Limb (tissue), 2 donors: ENCODE measurements at regions not wholly inside any gene's neighbourhood (a gene's known extent, or its start where the extent isn't known, plus 50 kb on each side); places are given as distances from the start of the nearest gene placed in this dataset.

Experiments used
- DNase-seq, 2 donors: peaks; one replicate each; pipeline ENCODE4 v3.0.0-alpha.2; 2016; ENCODE audit errors: extremely low spot score in 2 of 2

GRCh38 chr4:180448306-180448705 is 1794.9 kb upstream of the TENM3 start:
- no peak for DNase-seq

DNA sequence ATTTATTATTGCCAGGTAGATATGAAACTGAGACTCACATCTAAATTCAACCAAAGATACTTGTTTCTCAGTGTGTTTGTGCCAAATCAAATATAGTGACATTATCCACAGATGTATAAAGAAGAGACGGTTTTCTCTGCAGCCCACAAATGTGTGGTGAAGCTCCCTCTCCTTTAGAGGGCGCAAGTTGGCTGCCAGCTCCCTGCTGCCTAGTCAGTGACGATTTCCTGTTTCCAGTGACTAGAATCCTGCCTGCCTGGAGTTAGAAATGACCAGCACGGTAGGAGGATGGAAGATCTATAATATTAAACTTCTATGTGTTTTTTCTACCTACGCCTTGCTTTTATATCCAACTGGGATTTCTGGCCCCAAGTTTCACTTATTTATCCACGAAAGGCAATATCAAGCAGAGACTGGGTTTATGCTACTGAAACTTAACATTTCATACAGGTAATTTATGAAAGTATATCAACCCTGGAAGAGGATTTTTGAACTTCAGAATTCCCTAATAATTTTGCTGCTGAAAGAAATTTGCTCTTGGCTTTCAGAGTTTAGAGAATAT is 1793.7 kb upstream of the TENM3 start:
- no peak for DNase-seq

- DNase-seq, result no peak
Measured at GRCh38 chr4:180455226-180455625, 1788.0 kb upstream of the TENM3 start.

DNA sequence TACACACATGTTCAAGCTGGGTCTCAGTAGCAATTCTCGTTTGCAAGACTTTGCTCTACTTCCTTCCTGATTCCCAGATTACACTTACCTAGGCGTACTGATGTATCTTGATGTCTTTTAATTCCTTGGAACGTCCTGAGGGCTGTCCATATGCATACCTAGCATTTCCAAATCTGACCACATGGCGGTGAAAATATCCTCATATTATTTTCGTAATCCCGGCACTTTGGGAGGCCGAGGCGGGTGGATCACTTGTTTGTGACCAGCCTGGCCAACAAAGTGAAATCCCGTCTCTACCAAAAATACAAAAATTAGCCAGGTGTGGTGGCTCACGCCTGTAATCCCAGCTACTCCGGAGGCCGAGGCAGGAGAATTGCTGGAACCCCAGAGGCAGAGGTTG is 1786.3 kb upstream of the TENM3 start:
- no peak for DNase-seq

- no peak for DNase-seq
Measured at GRCh38 chr4:180462116-180462515, 1781.1 kb upstream of the TENM3 start.

GRCh38 chr4:180465364-180465763 is 1777.8 kb upstream of the TENM3 start:
- DNase-seq, result no peak

- no peak for DNase-seq
Measured at GRCh38 chr4:180483036-180483435, 1760.2 kb upstream of the TENM3 start.

DNA sequence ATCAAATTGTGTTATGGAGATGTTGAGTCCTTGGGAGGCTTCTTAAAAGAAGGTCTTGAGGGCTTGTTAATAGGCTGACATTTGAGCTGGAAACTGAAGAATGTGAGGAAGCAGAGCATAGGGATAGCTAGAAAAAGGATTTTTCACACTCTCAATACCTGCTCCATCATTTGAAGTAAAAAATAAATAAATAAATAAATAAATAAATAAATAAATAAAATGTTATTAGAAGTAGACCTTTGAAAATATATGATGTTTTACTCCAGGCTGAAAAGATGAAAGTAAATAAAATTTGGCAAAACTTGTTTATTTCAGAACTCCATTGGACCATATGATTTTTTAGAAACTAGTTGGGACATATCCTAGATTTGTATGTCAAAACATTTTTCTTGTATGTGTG is 1757.8 kb upstream of the TENM3 start:
- no peak for DNase-seq

- no peak for DNase-seq
Measured at GRCh38 chr4:180486342-180486741, 1756.9 kb upstream of the TENM3 start.

- DNase-seq, result no peak
Measured at GRCh38 chr4:180489787-180490186, 1753.4 kb upstream of the TENM3 start.

GRCh38 chr4:180491210-180491609 is 1752.0 kb upstream of the TENM3 start:
- DNase-seq, result no peak

DNA sequence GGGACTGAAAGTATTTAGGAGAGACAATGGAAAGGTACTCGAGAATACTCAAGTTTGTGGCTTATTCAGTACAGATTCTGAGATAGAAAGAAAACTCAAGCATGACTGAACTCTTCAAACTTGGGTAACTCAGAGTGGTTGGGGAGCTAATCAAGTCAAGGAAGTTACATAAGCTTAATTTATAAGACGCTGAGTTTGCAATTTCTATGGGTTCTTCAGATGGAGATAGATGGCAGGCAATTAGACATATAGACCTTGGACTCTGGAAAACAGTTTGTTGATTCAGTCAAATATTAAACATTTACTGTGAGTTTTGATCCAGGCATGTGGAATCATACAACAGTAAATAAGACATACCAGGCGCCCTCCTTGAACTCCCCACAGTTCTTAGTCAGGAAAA is 1749.9 kb upstream of the TENM3 start:
- DNase-seq, result no peak

GRCh38 chr4:180500154-180500553 is 1743.0 kb upstream of the TENM3 start:
- DNase-seq, result no peak

DNA sequence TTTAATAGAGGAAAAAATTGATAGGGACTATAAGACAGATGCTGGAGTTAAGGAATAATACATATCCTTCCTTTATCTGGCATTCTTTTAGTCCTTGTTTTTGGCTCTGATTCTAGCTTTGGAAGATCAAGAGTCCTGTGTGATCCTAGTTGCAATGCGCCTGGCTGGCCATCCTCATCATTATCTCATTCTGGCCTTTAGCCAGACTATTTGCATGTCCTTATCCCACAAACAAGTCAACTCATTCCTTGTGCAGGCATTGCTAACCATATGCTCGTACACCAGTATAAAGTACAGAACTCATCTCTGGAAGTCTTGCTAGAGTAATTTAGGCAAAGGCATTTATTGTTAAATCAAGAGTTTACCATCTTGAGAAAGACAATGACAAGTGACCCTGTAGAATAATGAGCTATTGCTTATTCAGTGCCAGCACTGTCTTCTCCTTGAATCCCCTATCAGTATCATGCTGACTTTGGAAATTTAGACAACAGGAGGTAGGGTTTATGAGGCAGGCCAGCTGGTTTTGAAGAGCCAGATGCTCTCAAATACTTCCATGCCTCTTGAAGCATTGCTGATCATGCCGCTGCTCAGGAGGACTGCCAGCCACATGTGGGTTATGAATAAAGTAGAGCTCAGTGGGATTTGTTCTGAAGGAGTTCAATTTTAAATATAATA is 1730.3 kb upstream of the TENM3 start:
- DNase-seq, result no peak

DNA sequence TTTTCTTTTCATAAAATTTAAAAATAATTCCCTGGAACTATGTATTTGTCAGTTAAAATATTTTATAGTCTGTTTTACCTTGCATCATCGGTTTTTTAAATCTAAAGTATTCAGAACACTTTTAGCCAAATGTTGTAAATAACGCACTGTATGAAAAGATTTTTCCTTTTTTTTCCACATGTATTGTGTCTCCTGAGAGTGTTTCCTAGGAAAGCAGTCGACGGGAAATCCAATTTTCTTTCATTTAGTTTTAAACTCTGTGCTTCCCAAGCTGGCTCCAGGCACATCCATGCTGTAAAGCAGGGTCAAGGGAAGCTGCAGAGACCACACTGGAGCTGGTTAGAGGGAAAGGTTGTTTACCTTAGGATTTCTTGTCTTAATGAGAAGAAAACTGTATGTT is 1724.3 kb upstream of the TENM3 start:
- no peak for DNase-seq

- DNase-seq, result no peak
Measured at GRCh38 chr4:180521181-180521580, 1722.0 kb upstream of the TENM3 start.

DNA sequence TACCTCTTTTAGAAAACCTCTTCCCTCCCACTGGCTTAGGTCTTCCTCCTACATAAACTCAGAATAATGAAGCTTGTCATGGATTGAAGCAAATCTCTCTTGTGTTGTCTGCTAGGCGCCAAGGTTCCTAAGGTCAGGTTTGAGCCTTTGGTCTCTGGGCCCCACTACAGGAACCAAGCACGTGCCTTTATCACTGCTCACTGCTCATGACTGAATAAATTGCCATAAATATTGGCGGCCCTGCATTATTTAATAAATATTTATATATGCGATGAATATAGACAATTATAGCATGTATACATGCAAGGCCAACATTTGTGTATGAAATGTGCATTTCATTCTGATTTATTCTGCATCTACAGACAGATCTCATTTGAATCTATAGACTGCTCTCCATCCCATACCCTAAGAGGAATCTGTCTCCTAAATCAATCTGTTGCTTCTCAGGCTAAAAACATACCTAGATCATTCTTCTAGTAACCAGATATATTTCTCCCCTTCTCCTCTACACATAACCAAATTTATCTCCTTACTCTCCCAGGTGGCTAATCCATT is 1717.6 kb upstream of the TENM3 start:
- DNase-seq, result no peak

- no peak for DNase-seq
Measured at GRCh38 chr4:180528003-180528402, 1715.2 kb upstream of the TENM3 start.

DNA sequence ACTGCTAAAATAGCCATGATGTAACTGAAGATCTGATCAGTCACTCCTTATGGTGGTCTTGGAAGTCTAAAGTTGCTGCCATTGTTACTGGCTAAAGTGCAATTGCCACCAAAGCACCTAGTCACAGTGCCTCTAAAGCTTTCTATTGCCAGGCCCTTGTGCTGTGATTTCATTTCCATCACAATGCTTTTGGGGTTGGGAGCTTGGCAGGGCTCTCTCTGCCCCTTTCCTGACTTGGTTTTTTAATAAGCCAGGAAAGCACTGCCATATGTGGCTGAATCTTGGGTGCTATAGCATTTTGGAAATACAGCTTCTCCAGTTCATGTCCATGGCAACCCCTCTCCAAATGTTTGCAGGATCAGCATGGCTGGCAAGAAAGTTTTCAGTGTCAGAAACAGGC is 1712.4 kb upstream of the TENM3 start:
- no peak for DNase-seq

DNA sequence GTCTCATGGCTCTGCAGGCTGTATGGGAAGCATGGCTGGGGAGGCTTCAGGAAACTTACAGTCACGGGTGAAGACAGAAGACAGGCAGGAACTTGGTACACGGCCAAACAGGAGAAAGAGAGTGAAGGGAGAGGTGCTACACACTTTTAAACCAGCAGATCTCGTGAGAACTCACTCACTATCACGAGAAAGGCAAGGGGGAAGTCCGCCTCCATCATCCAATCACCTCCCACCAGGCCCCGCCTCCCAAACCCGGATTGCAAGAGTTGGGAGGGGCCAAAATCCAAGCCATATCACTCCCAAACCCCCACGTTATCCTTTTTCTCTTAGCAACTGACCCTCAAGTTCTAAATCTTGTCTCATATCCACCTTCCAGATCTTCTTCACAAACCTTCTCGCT is 1710.5 kb upstream of the TENM3 start:
- no peak for DNase-seq

- DNase-seq, result no peak
Measured at GRCh38 chr4:180538384-180539057, 1704.7 kb upstream of the TENM3 start.

DNA sequence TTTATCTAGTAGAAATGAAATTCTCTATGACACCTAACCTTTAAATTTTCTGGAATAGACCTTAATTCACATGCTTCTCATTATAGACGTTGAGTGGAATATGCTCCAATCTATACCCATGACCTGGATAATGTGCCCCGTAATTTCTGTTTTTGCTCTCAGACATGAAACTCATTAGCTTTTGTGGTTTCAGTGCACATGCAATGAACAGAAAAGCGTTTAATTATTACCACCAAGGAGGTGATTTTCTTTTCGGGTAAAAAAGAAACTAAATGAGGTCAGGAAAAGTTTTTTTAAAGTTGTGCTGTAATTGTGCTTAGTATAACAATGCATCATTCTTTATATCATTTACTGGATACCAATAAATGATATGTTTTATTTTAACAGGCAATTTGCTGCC is 1703.9 kb upstream of the TENM3 start:
- no peak for DNase-seq

DNA sequence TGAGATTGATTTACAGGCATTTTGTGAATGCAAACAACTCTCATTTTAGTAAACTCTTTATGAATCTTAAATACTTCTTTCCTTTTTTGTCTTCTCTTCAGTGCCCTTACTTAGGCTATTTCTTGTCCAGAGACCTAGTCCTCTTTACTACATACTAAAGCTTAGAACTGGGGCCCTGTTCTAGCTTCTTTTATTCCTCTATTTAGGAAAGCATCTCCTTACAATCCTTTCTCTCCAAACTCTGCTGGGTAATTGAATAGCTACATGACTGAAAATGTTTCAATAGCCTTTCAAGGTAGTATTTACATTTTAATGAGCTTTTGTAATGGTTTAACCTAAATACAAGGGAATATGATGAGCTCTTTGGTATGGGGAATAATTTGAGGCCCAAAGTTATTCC is 1701.5 kb upstream of the TENM3 start:
- no peak for DNase-seq
